ENCODE measurements at regions not wholly inside any gene's neighbourhood (a gene's known extent, or its start where the extent isn't known, plus 50 kb on each side); places are given as distances from the start of the nearest gene placed in this dataset.

DNA sequence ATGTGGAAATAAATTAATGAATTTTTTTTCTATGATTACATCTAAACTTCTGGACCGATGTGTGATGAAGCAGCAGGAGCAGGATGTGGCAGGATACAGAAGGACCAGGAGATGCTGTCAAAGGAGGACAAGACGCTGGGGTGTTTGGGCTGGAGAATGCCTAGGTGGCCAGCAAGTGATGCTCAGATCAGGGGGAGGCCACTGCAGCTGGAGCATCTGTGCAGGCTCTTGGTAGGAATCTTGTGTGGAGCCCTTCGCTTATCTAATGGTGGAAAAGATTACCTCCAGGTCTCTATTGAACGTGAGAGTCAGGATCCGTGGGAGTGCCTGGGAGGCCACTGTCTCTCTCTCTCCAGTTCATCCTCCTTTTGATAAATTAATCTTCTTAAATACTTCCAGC is 79.8 kb downstream of the MRPL36 start:
- TF ChIP-seq, protein P1, sequence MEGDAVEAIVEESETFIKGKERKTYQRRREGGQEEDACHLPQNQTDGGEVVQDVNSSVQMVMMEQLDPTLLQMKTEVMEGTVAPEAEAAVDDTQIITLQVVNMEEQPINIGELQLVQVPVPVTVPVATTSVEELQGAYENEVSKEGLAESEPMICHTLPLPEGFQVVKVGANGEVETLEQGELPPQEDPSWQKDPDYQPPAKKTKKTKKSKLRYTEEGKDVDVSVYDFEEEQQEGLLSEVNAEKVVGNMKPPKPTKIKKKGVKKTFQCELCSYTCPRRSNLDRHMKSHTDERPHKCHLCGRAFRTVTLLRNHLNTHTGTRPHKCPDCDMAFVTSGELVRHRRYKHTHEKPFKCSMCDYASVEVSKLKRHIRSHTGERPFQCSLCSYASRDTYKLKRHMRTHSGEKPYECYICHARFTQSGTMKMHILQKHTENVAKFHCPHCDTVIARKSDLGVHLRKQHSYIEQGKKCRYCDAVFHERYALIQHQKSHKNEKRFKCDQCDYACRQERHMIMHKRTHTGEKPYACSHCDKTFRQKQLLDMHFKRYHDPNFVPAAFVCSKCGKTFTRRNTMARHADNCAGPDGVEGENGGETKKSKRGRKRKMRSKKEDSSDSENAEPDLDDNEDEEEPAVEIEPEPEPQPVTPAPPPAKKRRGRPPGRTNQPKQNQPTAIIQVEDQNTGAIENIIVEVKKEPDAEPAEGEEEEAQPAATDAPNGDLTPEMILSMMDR (conservative IDR thresholded peaks at IDR 0.05), result no peak
- TF ChIP-seq ZFX (IDR thresholded peaks at IDR 0.05), result no peak
